Stimulated activated memory B cell treated with anti-CD40 and anti-IgM and Interleukin-4, amounts not matched to agents 10 μg/mL and 1 μg/mL and 100 μg/mL, for 72 hours (primary cell): ENCODE measurements at regions not wholly inside any gene's neighbourhood (a gene's known extent, or its start where the extent isn't known, plus 50 kb on each side); places are given as distances from the start of the nearest gene placed in this dataset.

Source experiments
- ATAC-seq: fragments of 150-1000 bp; cut with Tn5 transposase; 2 replicates; pipeline ENCODE4 v1.10.0; 2021
- H3K27ac Mint-ChIP-seq: one replicate; pipeline ENCODE4 v1.8.0; 2022; ENCODE audit warnings: mild to moderate bottlenecking, mixed read lengths
- H3K27me3 Mint-ChIP-seq: one replicate; pipeline ENCODE4 v1.8.0; 2022; ENCODE audit warnings: mixed read lengths
- H3K36me3 Mint-ChIP-seq: one replicate; pipeline ENCODE4 v1.8.0; 2022; ENCODE audit warnings: mixed read lengths
- H3K4me1 Mint-ChIP-seq: one replicate; pipeline ENCODE4 v1.8.0; 2022; ENCODE audit warnings: mixed read lengths
- H3K4me3 Mint-ChIP-seq: one replicate; pipeline ENCODE4 v1.8.0; 2022; ENCODE audit warnings: mild to moderate bottlenecking, moderate library complexity, mixed read lengths
- H3K9me3 Mint-ChIP-seq: one replicate; pipeline ENCODE4 v1.8.0; 2022; ENCODE audit warnings: mixed read lengths

GRCh38 chr6:105488516-105489215, 85.8 kb upstream of the PREP start:
- Mint-ChIP-seq H3K36me3 (no peaks in the 10 kb centered on the region), H3K27ac (no peak overlapping the region), H3K27me3 (peaks cover 11% of the 10 kb centered on the region), H3K4me3 (no peak overlapping the region), H3K4me1 (peaks cover 22% of the 10 kb centered on the region), H3K9me3 (peaks cover 3% of the 10 kb centered on the region)
- ATAC-seq, result no peak

GRCh38 chr6:105487040-105487790, 84.3 kb upstream of the PREP start:
- H3K27ac Mint-ChIP-seq, result no peak overlapping the region
- H3K9me3 Mint-ChIP-seq, result peaks cover 3% of the 10 kb centered on the region
- peaks cover 12% of the 10 kb centered on the region for H3K27me3 Mint-ChIP-seq

GRCh38 chr6:105485456-105485855, 82.6 kb upstream of the PREP start:
- Mint-ChIP-seq H3K27ac (no peak overlapping the region), H3K27me3 (peaks cover 20% of the 10 kb centered on the region), H3K4me3 (no peak overlapping the region), H3K4me1 (peaks cover 27% of the 10 kb centered on the region), H3K9me3 (peaks cover 3% of the 10 kb centered on the region), H3K36me3 (no peaks in the 10 kb centered on the region)
- no peak for ATAC-seq

More at GRCh38 chr6:105487040-105487790, 84.3 kb upstream of the PREP start:
- H3K4me1 Mint-ChIP-seq, result peaks cover 22% of the 10 kb centered on the region
- no peak for ATAC-seq
- H3K36me3 Mint-ChIP-seq, result no peaks in the 10 kb centered on the region
- H3K4me3 Mint-ChIP-seq, result no peak overlapping the region

- H3K4me3 Mint-ChIP-seq, result no peak overlapping the region
- peaks cover 27% of the 10 kb centered on the region for H3K4me1 Mint-ChIP-seq
- ATAC-seq, result no peak
- H3K27ac Mint-ChIP-seq, result no peak overlapping the region
- no peaks in the 10 kb centered on the region for H3K36me3 Mint-ChIP-seq
- peaks cover 20% of the 10 kb centered on the region for H3K27me3 Mint-ChIP-seq
- peaks cover 3% of the 10 kb centered on the region for H3K9me3 Mint-ChIP-seq
These were observed 81.6 kb upstream of the PREP start for GRCh38 chr6:105484238-105485161.

- ATAC-seq, result no peak
- Mint-ChIP-seq H3K27ac (no peak overlapping the region), H3K4me1 (peaks cover 27% of the 10 kb centered on the region), H3K36me3 (no peaks in the 10 kb centered on the region), H3K9me3 (peaks cover 3% of the 10 kb centered on the region), H3K4me3 (no peak overlapping the region), H3K27me3 (peaks cover 26% of the 10 kb centered on the region)
These were observed 80.6 kb upstream of the PREP start for GRCh38 chr6:105483492-105483891.

GRCh38 chr6:105482921-105483320, 80.0 kb upstream of the PREP start:
- Mint-ChIP-seq H3K27ac (no peak overlapping the region), H3K27me3 (peaks cover 30% of the 10 kb centered on the region), H3K9me3 (peaks cover 3% of the 10 kb centered on the region), H3K4me3 (no peak overlapping the region), H3K36me3 (no peaks in the 10 kb centered on the region), H3K4me1 (peaks cover 26% of the 10 kb centered on the region)
- no peak for ATAC-seq

- no peak overlapping the region for H3K4me3 Mint-ChIP-seq
- peaks cover 32% of the 10 kb centered on the region for H3K27me3 Mint-ChIP-seq
- ATAC-seq, result no peak
- peaks cover 3% of the 10 kb centered on the region for H3K9me3 Mint-ChIP-seq
- H3K27ac Mint-ChIP-seq, result no peak overlapping the region
- peaks cover under 1% of the 10 kb centered on the region for H3K36me3 Mint-ChIP-seq
- peaks cover 21% of the 10 kb centered on the region for H3K4me1 Mint-ChIP-seq
These were observed 79.5 kb upstream of the PREP start for GRCh38 chr6:105482227-105482844.

- Mint-ChIP-seq H3K4me3 (no peak overlapping the region), H3K36me3 (peaks cover 7% of the 10 kb centered on the region), H3K27ac (no peak overlapping the region), H3K27me3 (peaks cover 28% of the 10 kb centered on the region), H3K4me1 (peaks cover 2% of the 10 kb centered on the region), H3K9me3 (peaks cover 4% of the 10 kb centered on the region)
- ATAC-seq, result no peak
These were observed 74.1 kb upstream of the PREP start for GRCh38 chr6:105476978-105477377.

- Mint-ChIP-seq H3K4me1 (no peaks in the 10 kb centered on the region), H3K4me3 (no peak overlapping the region), H3K36me3 (peaks cover 7% of the 10 kb centered on the region), H3K9me3 (peaks cover 4% of the 10 kb centered on the region), H3K27ac (no peak overlapping the region), H3K27me3 (peaks cover 31% of the 10 kb centered on the region)
- no peak for ATAC-seq
These were observed 71.4 kb upstream of the PREP start for GRCh38 chr6:105474234-105474633.

GRCh38 chr6:105469946-105470345, 67.1 kb upstream of the PREP start:
- H3K4me1 Mint-ChIP-seq, result no peaks in the 10 kb centered on the region
- H3K36me3 Mint-ChIP-seq, result no peaks in the 10 kb centered on the region
- peaks cover 16% of the 10 kb centered on the region for H3K9me3 Mint-ChIP-seq
- no peak overlapping the region for H3K4me3 Mint-ChIP-seq
- no peak for ATAC-seq
- no peak overlapping the region for H3K27ac Mint-ChIP-seq
- peaks cover 21% of the 10 kb centered on the region for H3K27me3 Mint-ChIP-seq

- Mint-ChIP-seq H3K27ac (no peak overlapping the region), H3K36me3 (no peaks in the 10 kb centered on the region), H3K27me3 (peaks cover 21% of the 10 kb centered on the region), H3K4me1 (no peaks in the 10 kb centered on the region), H3K9me3 (peaks cover 21% of the 10 kb centered on the region), H3K4me3 (no peak overlapping the region)
- no peak for ATAC-seq
These were observed 66.0 kb upstream of the PREP start for GRCh38 chr6:105468850-105469249.

GRCh38 chr6:105460860-105461259, 58.0 kb upstream of the PREP start:
- no peak overlapping the region for H3K27ac Mint-ChIP-seq
- peaks cover 17% of the 10 kb centered on the region for H3K4me1 Mint-ChIP-seq
- H3K4me3 Mint-ChIP-seq, result no peak overlapping the region
- ATAC-seq, result no peak
- peaks cover 11% of the 10 kb centered on the region for H3K9me3 Mint-ChIP-seq
- H3K36me3 Mint-ChIP-seq, result no peaks in the 10 kb centered on the region
- peaks cover 16% of the 10 kb centered on the region for H3K27me3 Mint-ChIP-seq

GRCh38 chr6:105459864-105460263, 57.0 kb upstream of the PREP start:
- Mint-ChIP-seq H3K9me3 (peaks cover 4% of the 10 kb centered on the region), H3K27ac (no peak overlapping the region), H3K36me3 (no peaks in the 10 kb centered on the region), H3K27me3 (peaks cover 16% of the 10 kb centered on the region), H3K4me1 (peaks cover 17% of the 10 kb centered on the region), H3K4me3 (no peak overlapping the region)
- no peak for ATAC-seq

GRCh38 chr6:105459049-105459448, 56.2 kb upstream of the PREP start:
- peaks cover 16% of the 10 kb centered on the region for H3K27me3 Mint-ChIP-seq
- H3K27ac Mint-ChIP-seq, result peak overlapping the region; percentile 58
- peak overlapping the region; percentile 50 for H3K4me3 Mint-ChIP-seq
- peak; percentile 85 for ATAC-seq
- no peaks in the 10 kb centered on the region for H3K36me3 Mint-ChIP-seq
- peaks cover 17% of the 10 kb centered on the region for H3K4me1 Mint-ChIP-seq
- no peaks in the 10 kb centered on the region for H3K9me3 Mint-ChIP-seq

- H3K4me1 Mint-ChIP-seq, result peaks cover 19% of the 10 kb centered on the region
These were observed 55.7 kb upstream of the PREP start for GRCh38 chr6:105458551-105458950.

More at GRCh38 chr6:105458551-105458950, 55.7 kb upstream of the PREP start:
- Mint-ChIP-seq H3K27me3 (peaks cover 16% of the 10 kb centered on the region), H3K36me3 (no peaks in the 10 kb centered on the region), H3K9me3 (no peaks in the 10 kb centered on the region), H3K4me3 (peak overlapping the region; percentile 50), H3K27ac (peak overlapping the region; percentile 58)
- peak; percentile 57 for ATAC-seq
